ENCODE measurements at regions not wholly inside any gene's neighbourhood (a gene's known extent, or its start where the extent isn't known, plus 50 kb on each side); places are given as distances from the start of the nearest gene placed in this dataset.
A peak's percentile ranks its signal among the peaks of the same experiment; 100 is the strongest.
"Not testable (repeated sequence)": the region's sequence is repeated elsewhere in the genome, so short reads cannot be mapped to it uniquely, and the experiment has no call there.

- TF ChIP-seq, protein P1, sequence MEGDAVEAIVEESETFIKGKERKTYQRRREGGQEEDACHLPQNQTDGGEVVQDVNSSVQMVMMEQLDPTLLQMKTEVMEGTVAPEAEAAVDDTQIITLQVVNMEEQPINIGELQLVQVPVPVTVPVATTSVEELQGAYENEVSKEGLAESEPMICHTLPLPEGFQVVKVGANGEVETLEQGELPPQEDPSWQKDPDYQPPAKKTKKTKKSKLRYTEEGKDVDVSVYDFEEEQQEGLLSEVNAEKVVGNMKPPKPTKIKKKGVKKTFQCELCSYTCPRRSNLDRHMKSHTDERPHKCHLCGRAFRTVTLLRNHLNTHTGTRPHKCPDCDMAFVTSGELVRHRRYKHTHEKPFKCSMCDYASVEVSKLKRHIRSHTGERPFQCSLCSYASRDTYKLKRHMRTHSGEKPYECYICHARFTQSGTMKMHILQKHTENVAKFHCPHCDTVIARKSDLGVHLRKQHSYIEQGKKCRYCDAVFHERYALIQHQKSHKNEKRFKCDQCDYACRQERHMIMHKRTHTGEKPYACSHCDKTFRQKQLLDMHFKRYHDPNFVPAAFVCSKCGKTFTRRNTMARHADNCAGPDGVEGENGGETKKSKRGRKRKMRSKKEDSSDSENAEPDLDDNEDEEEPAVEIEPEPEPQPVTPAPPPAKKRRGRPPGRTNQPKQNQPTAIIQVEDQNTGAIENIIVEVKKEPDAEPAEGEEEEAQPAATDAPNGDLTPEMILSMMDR (IDR thresholded peaks at IDR 0.05), result no peak
- no peak for TF ChIP-seq ZFX (IDR thresholded peaks at IDR 0.05; ENCODE audit: borderline replicate concordance)
These were observed 118.7 kb downstream of the CYP26B1 start for GRCh38 chr2:72028996-72029395.

GRCh38 chr2:72028351-72028995 is 119.2 kb downstream of the CYP26B1 start:
- TF ChIP-seq, protein P1 (IDR thresholded peaks at IDR 0.05), result no peak
- no peak for TF ChIP-seq ZFX (IDR thresholded peaks at IDR 0.05; ENCODE audit: borderline replicate concordance)
- no peak overlapping the region for H3K27ac ChIP-seq

More at GRCh38 chr2:72028996-72029395, 118.7 kb downstream of the CYP26B1 start:
- no peak overlapping the region for H3K27ac ChIP-seq

DNA sequence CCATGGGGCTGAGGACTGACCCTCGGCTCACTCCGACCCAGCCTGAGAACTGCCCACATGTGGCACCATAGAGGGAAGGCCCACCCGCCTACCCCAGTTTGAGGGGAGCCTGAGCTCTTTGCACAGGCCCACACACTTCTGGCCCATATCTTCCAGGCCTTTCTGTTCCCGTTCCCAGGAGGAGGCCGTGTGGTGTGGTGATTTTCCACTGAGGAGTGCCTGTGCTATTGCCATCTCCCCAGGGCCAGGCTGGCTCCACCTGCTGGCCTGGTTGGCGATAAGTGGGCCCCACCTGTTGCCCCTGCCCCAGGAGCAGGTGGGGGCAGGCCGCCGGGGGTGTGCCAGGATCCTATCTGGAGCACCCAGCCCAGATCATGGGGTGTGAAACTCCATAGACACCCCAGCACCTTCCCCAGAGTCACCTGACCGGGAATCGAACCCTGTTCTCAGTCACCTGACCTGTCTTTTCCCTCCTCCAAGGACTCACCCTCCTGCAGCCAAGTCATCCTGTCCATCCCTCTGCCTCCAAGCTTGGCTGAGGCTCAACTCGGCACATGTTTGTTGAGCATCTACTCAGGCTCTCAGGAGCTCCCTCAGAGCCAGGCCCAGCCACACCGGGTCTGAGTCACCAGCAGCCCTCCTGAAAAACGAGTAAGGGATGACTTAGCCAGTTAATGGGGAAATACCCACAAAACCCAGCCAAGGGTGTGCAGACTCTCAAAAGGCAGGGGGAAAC is 120.1 kb downstream of the CYP26B1 start:
- TF ChIP-seq ZFX (IDR thresholded peaks at IDR 0.05; ENCODE audit: borderline replicate concordance), result no peak
- TF ChIP-seq, protein P1 (IDR thresholded peaks at IDR 0.05), result 0 out of 2 replicates have a peak, but pooled peaks have one; percentile 7
- H3K27ac ChIP-seq, result no peak overlapping the region

DNA sequence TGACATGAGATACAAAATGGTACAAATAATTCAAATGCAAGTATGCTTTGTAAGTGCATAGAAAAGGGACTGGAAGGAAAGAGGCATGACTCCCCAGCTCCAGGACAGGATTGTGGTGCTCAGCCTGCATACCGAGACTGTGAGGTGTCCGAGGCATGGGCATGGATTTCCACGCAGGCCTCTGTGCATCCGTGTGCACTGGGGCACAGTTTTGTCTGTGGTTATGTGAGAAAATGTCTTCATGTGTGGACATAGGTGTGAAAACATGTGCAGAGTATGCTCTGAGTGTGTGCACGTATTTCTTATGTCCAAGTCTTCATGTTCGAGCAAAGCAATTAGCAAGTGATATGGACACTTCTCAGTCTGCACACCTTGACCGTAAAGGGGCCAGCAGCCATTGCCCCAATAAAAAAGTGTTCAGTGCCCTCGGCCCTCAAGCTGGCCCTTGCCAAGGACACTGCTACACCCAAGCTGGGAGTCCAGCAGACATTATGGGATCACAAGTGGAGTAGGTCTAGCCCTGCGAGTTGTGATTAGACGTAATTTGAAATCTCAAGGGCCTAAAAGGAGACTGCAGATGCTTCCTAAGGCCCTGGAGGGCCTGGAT is 120.7 kb downstream of the CYP26B1 start:
- H3K27ac ChIP-seq, result no peak overlapping the region
- TF ChIP-seq ZFX (IDR thresholded peaks at IDR 0.05; ENCODE audit: borderline replicate concordance), result no peak
- TF ChIP-seq, protein P1 (IDR thresholded peaks at IDR 0.05), result no peak

GRCh38 chr2:72024451-72025175 is 123.0 kb downstream of the CYP26B1 start:
- no peak for TF ChIP-seq ZFX (IDR thresholded peaks at IDR 0.05; ENCODE audit: borderline replicate concordance)
- TF ChIP-seq, protein P1 (IDR thresholded peaks at IDR 0.05), result no peak
- H3K27ac ChIP-seq, result no peak overlapping the region

DNA sequence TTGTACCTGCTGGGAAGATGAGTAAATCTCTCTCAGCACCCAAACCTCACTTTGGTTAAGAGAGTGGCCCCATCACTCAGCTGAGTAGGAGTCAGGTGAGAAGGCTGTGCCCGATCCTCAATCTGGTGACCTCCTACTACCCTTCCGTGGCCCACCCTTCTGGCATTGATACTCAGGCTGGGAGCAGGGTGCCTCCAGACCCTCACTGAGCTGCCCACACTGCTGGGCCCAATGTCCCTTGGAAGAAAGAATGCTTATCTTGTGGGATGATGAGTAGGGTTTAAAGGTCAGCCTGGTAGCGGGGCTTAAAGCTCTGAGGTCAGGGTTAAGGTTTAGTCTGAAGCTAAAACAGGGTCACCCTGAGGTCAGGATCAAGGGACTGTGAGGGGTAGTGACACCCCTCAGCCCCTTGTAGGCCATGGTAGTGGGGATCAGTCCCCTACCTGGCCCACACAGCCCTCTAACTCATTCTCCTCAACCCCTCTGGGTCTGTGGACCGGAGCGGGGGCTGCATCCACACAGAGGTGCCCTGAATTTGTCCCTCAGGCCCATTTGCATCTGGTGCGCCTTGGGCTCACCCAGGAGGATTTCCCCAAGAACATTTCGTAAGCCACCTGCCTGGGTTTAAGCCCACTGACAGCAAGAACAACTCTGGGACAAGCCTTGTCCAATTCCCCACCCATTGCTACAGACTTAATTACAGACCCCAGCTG is 123.8 kb downstream of the CYP26B1 start:
- TF ChIP-seq, protein P1 (IDR thresholded peaks at IDR 0.05), result no peak
- TF ChIP-seq ZFX (IDR thresholded peaks at IDR 0.05; ENCODE audit: borderline replicate concordance), result no peak
- no peak overlapping the region for H3K27ac ChIP-seq

GRCh38 chr2:72021371-72021770 is 126.3 kb downstream of the CYP26B1 start:
- H3K27ac ChIP-seq, result not testable (repeated sequence)
